Endothelial cell (in vitro differentiated cells): ENCODE measurements at regions not wholly inside any gene's neighbourhood (a gene's known extent, or its start where the extent isn't known, plus 50 kb on each side); places are given as distances from the start of the nearest gene placed in this dataset.

Experiments used
- DNase-seq: peaks from one replicate; pipeline ENCODE4 v3.0.0; 2021; ENCODE audit warnings: low spot score
- H3K27ac Mint-ChIP-seq: one replicate; pipeline ENCODE4 v1.8.0; 2021; ENCODE audit warnings: mixed read lengths, inconsistent platforms; ENCODE audit not compliant: unreplicated experiment
- H3K27me3 Mint-ChIP-seq: one replicate; pipeline ENCODE4 v1.8.0; 2021; ENCODE audit warnings: mild to moderate bottlenecking, moderate library complexity, mixed read lengths, inconsistent platforms; ENCODE audit not compliant: unreplicated experiment
- H3K36me3 Mint-ChIP-seq: one replicate; pipeline ENCODE4 v1.8.0; 2021; ENCODE audit warnings: mild to moderate bottlenecking, low read depth, mixed read lengths, inconsistent platforms; ENCODE audit not compliant: unreplicated experiment
- H3K4me1 Mint-ChIP-seq: one replicate; pipeline ENCODE4 v1.8.0; 2021; ENCODE audit warnings: mild to moderate bottlenecking, mixed read lengths, inconsistent platforms; ENCODE audit not compliant: unreplicated experiment
- H3K4me3 Mint-ChIP-seq: one replicate; pipeline ENCODE4 v1.8.0; 2021; ENCODE audit warnings: mild to moderate bottlenecking, mixed read lengths, inconsistent platforms; ENCODE audit not compliant: unreplicated experiment
- H3K9me3 Mint-ChIP-seq: one replicate; pipeline ENCODE4 v1.8.0; 2021; ENCODE audit warnings: mixed read lengths, inconsistent platforms; ENCODE audit not compliant: unreplicated experiment
- TF ChIP-seq, protein P1 (sequence below): fragments of 200-600 bp; sonication (generic); IDR thresholded peaks from one replicate; pipeline ENCODE4 v1.5.0; 2021; ENCODE audit warnings: antibody characterized with exemption; ENCODE audit not compliant: unreplicated experiment

DNA sequence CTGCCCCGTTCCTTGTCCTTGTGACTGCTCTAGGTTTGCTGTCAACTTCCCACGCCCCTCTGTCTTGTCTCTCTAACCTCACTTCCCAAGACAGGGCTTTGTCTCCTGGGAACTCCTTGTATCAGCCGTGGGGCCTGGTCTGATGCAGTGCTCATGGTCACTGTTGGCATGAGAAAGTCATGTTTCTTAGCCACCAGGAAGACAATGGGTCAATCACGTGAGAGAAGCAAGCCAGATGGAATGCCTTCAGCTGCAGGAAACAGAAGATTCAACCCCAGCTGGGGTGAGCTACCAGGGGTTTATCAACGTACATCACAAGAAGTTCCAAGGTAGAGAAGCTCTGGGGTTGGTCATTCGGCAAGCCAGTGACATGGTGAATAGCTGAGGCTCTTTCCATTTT is 116.6 kb downstream of the IRF8 start:
- DNase-seq: no peak
- H3K27ac Mint-ChIP-seq: no peak overlapping the region
- no peaks in the 10 kb centered on the region for H3K36me3 Mint-ChIP-seq
- H3K9me3 Mint-ChIP-seq: no peaks in the 10 kb centered on the region
- peaks cover 13% of the 10 kb centered on the region for H3K4me1 Mint-ChIP-seq
- TF ChIP-seq, protein P1, sequence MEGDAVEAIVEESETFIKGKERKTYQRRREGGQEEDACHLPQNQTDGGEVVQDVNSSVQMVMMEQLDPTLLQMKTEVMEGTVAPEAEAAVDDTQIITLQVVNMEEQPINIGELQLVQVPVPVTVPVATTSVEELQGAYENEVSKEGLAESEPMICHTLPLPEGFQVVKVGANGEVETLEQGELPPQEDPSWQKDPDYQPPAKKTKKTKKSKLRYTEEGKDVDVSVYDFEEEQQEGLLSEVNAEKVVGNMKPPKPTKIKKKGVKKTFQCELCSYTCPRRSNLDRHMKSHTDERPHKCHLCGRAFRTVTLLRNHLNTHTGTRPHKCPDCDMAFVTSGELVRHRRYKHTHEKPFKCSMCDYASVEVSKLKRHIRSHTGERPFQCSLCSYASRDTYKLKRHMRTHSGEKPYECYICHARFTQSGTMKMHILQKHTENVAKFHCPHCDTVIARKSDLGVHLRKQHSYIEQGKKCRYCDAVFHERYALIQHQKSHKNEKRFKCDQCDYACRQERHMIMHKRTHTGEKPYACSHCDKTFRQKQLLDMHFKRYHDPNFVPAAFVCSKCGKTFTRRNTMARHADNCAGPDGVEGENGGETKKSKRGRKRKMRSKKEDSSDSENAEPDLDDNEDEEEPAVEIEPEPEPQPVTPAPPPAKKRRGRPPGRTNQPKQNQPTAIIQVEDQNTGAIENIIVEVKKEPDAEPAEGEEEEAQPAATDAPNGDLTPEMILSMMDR: no peak
- H3K4me3 Mint-ChIP-seq: no peak overlapping the region
- peaks cover 4% of the 10 kb centered on the region for H3K27me3 Mint-ChIP-seq

DNA sequence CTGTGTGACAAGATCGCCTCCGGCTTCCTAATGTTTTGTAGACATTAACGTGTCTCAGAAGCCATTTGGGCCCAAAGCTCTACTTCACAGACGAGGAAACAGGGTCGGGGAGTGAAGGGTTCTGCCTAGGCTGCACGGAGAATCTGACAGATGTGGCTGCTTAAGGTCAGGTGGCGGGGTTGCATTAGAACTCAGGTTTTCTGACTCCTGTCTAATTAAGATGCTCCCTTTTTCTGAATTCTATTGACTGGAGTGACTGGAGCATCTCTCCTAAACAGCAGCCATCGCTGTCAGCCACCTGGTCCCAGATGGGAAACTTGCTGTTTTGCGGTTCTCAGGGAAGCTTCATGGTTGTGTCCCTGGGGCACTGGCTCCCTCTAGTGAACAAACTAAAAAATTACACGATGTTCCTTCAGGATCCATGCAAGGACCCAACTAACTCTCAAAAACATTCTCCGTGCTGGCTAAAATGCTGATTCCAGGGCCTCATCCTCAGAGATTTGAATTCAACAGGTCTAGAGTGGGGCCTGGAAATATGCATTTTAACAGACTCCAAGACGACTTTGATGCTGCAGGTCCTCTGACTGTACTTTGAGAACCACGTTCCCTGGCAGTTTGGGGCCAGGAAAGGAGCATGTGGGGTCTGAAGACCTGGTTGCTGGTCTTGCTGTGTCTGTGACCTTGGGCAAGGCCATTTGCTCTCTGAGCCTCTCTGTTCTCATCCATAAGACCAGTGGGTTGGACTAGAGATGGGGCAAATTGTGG is 117.4 kb downstream of the IRF8 start:
- Mint-ChIP-seq H3K4me1 (peaks cover 11% of the 10 kb centered on the region), H3K9me3 (no peaks in the 10 kb centered on the region), H3K4me3 (no peak overlapping the region), H3K27ac (no peak overlapping the region), H3K27me3 (peaks cover 6% of the 10 kb centered on the region), H3K36me3 (no peaks in the 10 kb centered on the region)
- peak; percentile 43 for DNase-seq
- TF ChIP-seq, protein P1: peak; percentile 85

DNA sequence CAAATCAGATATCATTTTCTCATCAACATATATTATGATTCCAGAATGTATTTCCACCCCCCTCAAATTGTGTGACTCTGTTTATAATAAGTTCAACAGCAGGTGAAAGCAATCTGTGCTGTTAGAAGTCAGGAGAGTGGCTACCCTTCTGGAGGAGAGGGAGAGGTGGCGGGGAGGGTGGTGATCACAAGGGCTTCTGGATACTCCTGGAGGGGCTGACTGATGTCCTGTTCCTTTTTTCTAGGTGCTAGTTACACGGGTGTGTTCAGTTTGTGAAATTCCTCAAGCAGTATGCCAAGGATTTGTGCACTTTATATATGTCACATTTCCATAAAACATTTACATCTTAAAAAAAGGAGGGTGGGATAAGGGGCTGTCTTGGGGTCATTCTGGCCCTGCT is 119.1 kb downstream of the IRF8 start:
- no peaks in the 10 kb centered on the region for H3K4me1 Mint-ChIP-seq
- H3K27me3 Mint-ChIP-seq: peaks cover 4% of the 10 kb centered on the region
- no peak overlapping the region for H3K27ac Mint-ChIP-seq
- DNase-seq: no peak
- H3K36me3 Mint-ChIP-seq: no peaks in the 10 kb centered on the region
- H3K9me3 Mint-ChIP-seq: no peaks in the 10 kb centered on the region
- no peak overlapping the region for H3K4me3 Mint-ChIP-seq
- TF ChIP-seq, protein P1: no peak

DNA sequence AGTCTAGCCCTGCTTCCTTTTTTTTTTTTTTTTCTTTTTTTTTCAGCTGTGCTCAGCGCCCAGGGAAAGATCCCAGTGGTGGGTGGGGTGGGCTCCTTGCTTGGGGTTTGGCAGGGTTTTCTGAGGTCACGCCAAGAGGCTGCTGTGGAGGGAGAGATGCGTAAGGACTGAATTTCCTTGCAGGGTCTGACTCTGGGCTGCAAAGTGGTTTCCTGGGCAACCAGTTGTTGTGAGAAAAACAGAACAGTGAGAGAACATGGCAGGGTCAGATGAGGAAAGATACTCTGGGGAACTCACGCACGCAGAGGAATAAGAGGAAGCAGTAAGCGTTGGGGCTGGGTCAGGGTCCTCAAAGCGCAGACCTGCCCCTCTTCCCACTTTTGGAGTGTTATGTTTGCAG is 119.5 kb downstream of the IRF8 start:
- Mint-ChIP-seq H3K36me3 (no peaks in the 10 kb centered on the region), H3K9me3 (no peaks in the 10 kb centered on the region), H3K4me3 (no peak overlapping the region), H3K27ac (no peak overlapping the region), H3K4me1 (no peaks in the 10 kb centered on the region), H3K27me3 (peaks cover 4% of the 10 kb centered on the region)
- TF ChIP-seq, protein P1: no peak
- no peak for DNase-seq

DNA sequence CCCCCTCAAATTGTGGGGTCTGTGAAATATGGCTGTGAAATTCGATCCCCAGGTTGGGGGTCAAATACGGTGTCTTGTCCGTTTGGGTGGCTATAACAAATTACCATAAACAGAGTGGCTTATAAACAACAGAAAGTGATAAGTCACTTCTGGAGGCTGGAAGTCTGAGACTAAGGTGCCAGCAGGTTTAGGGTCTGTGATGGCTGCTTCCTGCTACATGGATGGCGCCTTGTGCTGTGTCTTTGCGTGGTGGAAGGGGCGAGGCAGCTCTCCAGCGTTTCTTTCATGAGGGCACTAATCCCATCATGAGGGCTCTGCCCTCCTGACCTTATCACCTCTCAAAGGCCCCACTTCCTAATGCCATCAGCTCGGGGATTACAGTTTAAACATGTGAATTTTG is 120.0 kb downstream of the IRF8 start:
- no peaks in the 10 kb centered on the region for H3K36me3 Mint-ChIP-seq
- no peaks in the 10 kb centered on the region for H3K4me1 Mint-ChIP-seq
- H3K9me3 Mint-ChIP-seq: no peaks in the 10 kb centered on the region
- TF ChIP-seq, protein P1: no peak
- peaks cover 2% of the 10 kb centered on the region for H3K27me3 Mint-ChIP-seq
- no peak for DNase-seq
- no peak overlapping the region for H3K4me3 Mint-ChIP-seq
- no peak overlapping the region for H3K27ac Mint-ChIP-seq
